Hematopoietic multipotent progenitor cell (in vitro differentiated cells): ENCODE measurements at regions not wholly inside any gene's neighbourhood (a gene's known extent, or its start where the extent isn't known, plus 50 kb on each side); places are given as distances from the start of the nearest gene placed in this dataset.

Experiments
- DNase-seq, 3 donors: peaks; one replicate each; pipeline ENCODE4 v3.0.0-alpha.2; 2011 to 2015; ENCODE audit warnings: low read depth in 2 of 3, low spot score in 2 of 3

- DNase-seq: no peak
Measured at GRCh38 chr15:57821826-57822225, 115.3 kb downstream of the POLR2M start.

- no peak for DNase-seq
Measured at GRCh38 chr15:57823325-57823882, 116.9 kb downstream of the POLR2M start.

GRCh38 chr15:57824186-57824585 is 117.7 kb downstream of the POLR2M start:
- no peak for DNase-seq

GRCh38 chr15:57827021-57827420 is 120.5 kb downstream of the POLR2M start:
- no peak for DNase-seq

- no peak for DNase-seq
Measured at GRCh38 chr15:57827971-57828370, 121.5 kb downstream of the POLR2M start.

- no peak for DNase-seq
Measured at GRCh38 chr15:57832183-57832582, 125.7 kb downstream of the POLR2M start.

GRCh38 chr15:57835119-57835518 is 128.6 kb downstream of the POLR2M start:
- DNase-seq: no peak

GRCh38 chr15:57849317-57849716 is 142.8 kb downstream of the POLR2M start:
- DNase-seq: no peak

GRCh38 chr15:57854531-57854930 is 148.0 kb downstream of the POLR2M start:
- DNase-seq: no peak

GRCh38 chr15:57857871-57858270 is 151.4 kb downstream of the POLR2M start:
- no peak for DNase-seq

GRCh38 chr15:57859130-57859685 is 152.7 kb downstream of the POLR2M start:
- no peak for DNase-seq

- DNase-seq: peak; percentile 28 to 82 (median 57)
Measured at GRCh38 chr15:57861034-57861638, 154.6 kb downstream of the POLR2M start.

- DNase-seq: peak in 2 of 3 donors; percentile 14 to 21
Measured at GRCh38 chr15:57861815-57862586, 155.5 kb downstream of the POLR2M start.

- DNase-seq: no peak
Measured at GRCh38 chr15:57862761-57863160, 156.2 kb downstream of the POLR2M start.

- DNase-seq: peak in 1 of 3 donors; percentile 23
Measured at GRCh38 chr15:57865294-57865693, 158.8 kb downstream of the POLR2M start.

- peak in 2 of 3 donors; percentile 57 to 84 for DNase-seq
Measured at GRCh38 chr15:57866149-57866736, 159.7 kb downstream of the POLR2M start.

- peak in 2 of 3 donors; percentile 54 to 86 for DNase-seq
Measured at GRCh38 chr15:57867970-57868798, 161.7 kb downstream of the POLR2M start.

- no peak for DNase-seq
Measured at GRCh38 chr15:57870667-57871066, 164.2 kb downstream of the POLR2M start.

GRCh38 chr15:57872281-57873030 is 165.9 kb downstream of the POLR2M start:
- DNase-seq: peak in 1 of 3 donors; percentile 10
